ENCODE measurements at regions not wholly inside any gene's neighbourhood (a gene's known extent, or its start where the extent isn't known, plus 50 kb on each side); places are given as distances from the start of the nearest gene placed in this dataset.
"Not testable (repeated sequence)": the region's sequence is repeated elsewhere in the genome, so short reads cannot be mapped to it uniquely, and the experiment has no call there.

DNA sequence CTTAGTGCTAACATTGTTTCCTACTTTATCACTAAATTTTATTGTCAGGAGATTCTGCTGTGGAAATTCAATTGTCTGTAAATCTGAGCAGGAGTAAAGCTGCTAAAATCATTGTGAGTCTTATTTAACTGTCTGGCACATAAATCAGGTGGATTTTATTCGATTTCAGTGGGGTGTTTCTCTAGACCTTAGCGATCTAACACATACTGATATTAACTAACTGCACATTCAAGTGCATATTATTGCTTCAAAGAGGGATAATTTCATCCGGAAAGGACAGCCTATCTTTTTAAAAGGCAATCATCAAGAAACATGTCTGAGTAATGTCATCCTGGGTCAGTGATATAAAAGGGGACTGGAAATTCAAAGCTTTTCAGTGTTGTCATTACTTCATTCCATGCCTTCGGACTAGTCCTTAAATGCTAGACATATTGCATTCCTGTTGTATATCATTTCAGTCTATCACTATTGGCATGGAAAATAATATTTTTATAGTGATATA, 388.7 kb downstream of the PCDH10 start:
- no peak overlapping the region for H3K4me3 ChIP-seq
- TF ChIP-seq POLR2A (IDR thresholded peaks at IDR 0.05) (no peak), POLR2AphosphoS5 (IDR thresholded peaks at IDR 0.05) (no peak)
- TF ChIP-seq, protein P1, sequence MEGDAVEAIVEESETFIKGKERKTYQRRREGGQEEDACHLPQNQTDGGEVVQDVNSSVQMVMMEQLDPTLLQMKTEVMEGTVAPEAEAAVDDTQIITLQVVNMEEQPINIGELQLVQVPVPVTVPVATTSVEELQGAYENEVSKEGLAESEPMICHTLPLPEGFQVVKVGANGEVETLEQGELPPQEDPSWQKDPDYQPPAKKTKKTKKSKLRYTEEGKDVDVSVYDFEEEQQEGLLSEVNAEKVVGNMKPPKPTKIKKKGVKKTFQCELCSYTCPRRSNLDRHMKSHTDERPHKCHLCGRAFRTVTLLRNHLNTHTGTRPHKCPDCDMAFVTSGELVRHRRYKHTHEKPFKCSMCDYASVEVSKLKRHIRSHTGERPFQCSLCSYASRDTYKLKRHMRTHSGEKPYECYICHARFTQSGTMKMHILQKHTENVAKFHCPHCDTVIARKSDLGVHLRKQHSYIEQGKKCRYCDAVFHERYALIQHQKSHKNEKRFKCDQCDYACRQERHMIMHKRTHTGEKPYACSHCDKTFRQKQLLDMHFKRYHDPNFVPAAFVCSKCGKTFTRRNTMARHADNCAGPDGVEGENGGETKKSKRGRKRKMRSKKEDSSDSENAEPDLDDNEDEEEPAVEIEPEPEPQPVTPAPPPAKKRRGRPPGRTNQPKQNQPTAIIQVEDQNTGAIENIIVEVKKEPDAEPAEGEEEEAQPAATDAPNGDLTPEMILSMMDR (IDR thresholded peaks at IDR 0.05), result no peak
- H3K36me3 ChIP-seq, result no peaks in the 10 kb centered on the region
- no peaks in the 10 kb centered on the region for H3K9me3 ChIP-seq
- DNase-seq (ENCODE audit: low spot score in 2 of 2), result no peak
- no peak overlapping the region for H3K27ac ChIP-seq
- no peaks in the 10 kb centered on the region for H3K27me3 ChIP-seq
- no peaks in the 10 kb centered on the region for H3K4me1 ChIP-seq
- intact Hi-C loops (cut with DNase I; ENCODE audit: low total_unique reads), result no loop called here

DNA sequence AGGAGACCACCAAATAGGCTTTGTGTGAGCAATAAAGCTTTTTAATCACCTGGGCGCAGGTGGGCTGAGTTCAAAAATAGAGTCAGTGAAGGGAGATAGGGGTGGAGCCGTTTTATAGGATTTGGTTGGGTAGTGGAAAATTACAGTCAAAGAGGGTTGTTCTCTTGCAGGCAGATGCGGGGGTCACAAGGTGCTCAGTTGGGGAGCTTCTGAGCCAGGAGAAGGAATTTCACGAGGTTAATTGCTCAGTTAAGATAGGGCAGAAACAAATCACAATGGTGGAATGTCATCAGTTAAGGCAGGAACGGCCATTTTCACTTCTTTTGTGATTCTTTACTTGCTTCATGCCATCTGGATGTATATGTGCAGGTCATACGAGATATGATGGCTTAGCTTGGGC, 385.1 kb downstream of the PCDH10 start:
- H3K4me1 ChIP-seq; H3K27me3 ChIP-seq; intact Hi-C loops (cut with DNase I; ENCODE audit: low total_unique reads); DNase-seq (ENCODE audit: low spot score in 2 of 2); H3K36me3 ChIP-seq; H3K27ac ChIP-seq; H3K4me3 ChIP-seq; H3K9me3 ChIP-seq: not testable (repeated sequence)

DNA sequence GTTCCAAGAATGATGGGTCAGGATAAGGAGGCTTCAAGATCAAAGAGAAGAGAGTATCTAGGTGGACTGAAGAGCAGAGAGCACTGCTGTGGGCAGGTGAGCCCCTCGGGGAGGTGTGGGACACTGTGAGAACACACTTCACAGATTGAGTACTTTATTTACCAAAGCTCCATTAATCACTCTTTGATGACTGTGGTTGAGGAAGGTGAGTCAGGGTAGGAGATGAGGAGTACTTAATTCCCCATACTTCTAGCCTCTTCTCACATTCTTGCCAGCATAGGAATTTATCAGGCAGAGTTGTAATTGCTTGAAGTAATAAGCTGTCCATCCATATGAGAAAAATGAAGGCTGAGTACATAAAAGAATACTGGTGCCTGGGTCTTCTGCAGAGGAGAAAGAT, 375.3 kb downstream of the PCDH10 start:
- intact Hi-C loops (cut with DNase I; ENCODE audit: low total_unique reads), result no loop called here
- H3K4me3 ChIP-seq, result no peak overlapping the region
- no peak for TF ChIP-seq POLR2A (IDR thresholded peaks at IDR 0.05)
- TF ChIP-seq, protein P1 (IDR thresholded peaks at IDR 0.05), result no peak
- H3K27me3 ChIP-seq, result no peaks in the 10 kb centered on the region
- H3K36me3 ChIP-seq, result no peaks in the 10 kb centered on the region
- no peak for DNase-seq (ENCODE audit: low spot score in 2 of 2)
- H3K9me3 ChIP-seq, result no peaks in the 10 kb centered on the region
- no peak overlapping the region for H3K27ac ChIP-seq
- H3K4me1 ChIP-seq, result no peaks in the 10 kb centered on the region

DNA sequence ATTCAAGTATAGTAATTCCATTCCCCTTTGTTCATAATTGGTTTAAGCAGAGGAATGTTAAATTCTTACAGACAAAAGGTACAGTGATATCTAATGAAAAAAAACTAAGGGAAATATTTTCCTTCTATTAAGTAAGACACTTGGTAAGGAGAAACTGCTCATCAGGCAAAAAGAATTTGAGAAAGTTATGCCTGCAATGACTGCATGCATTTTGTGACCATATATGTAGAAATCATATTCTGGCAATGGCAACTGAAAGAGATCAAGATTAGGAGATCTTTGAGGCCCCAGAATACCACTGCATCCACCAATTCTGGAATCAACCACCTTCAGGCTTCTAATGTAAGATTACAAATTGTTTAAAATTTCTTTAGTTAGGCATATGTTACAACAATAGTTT, 364.8 kb downstream of the PCDH10 start:
- Histone ChIP-seq H3K9me3 (no peaks in the 10 kb centered on the region), H3K4me3 (no peak overlapping the region), H3K4me1 (no peaks in the 10 kb centered on the region), H3K27me3 (no peaks in the 10 kb centered on the region), H3K27ac (no peak overlapping the region), H3K36me3 (no peaks in the 10 kb centered on the region)
- intact Hi-C loops (cut with DNase I; ENCODE audit: low total_unique reads), result no loop called here
- TF ChIP-seq POLR2AphosphoS5 (IDR thresholded peaks at IDR 0.05) (no peak), POLR2A (IDR thresholded peaks at IDR 0.05) (no peak)
- TF ChIP-seq, protein P1 (IDR thresholded peaks at IDR 0.05), result no peak
- DNase-seq (ENCODE audit: low spot score in 2 of 2), result no peak

DNA sequence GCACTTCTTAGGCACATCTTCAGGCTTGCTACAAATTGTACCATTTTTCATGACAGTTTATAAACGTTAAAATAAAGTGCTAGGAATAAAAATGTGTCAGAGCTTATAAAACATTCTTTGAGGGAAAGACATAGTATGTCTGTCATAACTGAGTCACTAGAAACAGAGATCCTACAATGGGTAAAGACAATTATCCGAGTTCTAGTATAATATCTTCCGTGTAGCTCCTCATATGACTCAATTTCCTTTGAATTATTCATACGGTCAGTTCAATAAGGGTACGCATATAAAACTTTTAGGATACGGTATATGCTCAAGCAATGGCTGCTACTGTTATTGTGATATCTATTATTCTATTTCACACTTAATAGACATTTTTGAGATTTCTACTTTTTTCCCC, 349.1 kb downstream of the PCDH10 start:
- DNase-seq (ENCODE audit: low spot score in 2 of 2), result no peak
- no peaks in the 10 kb centered on the region for H3K9me3 ChIP-seq
- H3K36me3 ChIP-seq, result no peaks in the 10 kb centered on the region
- H3K4me1 ChIP-seq, result no peaks in the 10 kb centered on the region
- no peaks in the 10 kb centered on the region for H3K27me3 ChIP-seq
- no peak for TF ChIP-seq POLR2AphosphoS5 (IDR thresholded peaks at IDR 0.05)
- TF ChIP-seq POLR2A (IDR thresholded peaks at IDR 0.05), result no peak
- TF ChIP-seq, protein P1 (IDR thresholded peaks at IDR 0.05), result no peak
- no peak overlapping the region for H3K27ac ChIP-seq
- intact Hi-C loops (cut with DNase I; ENCODE audit: low total_unique reads), result no loop called here
- H3K4me3 ChIP-seq, result no peak overlapping the region

DNA sequence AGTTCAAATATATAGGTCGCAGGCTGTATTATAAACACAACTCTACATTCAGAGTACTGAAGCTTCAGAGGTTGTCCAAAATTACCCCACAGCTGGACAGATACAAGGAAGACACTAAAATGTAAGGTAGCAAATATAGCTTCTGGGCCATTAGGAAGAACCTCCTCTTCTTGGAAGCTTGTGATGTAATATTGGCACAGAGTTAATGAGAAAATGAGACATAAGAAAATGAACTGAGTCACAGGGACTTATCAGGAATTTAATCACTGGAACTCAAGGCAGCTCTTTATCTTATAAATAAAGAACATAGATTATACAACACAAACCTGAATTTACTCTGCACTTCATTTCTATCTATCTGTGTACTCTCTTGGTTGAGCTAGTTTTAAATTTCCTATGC, 344.7 kb downstream of the PCDH10 start:
- Histone ChIP-seq H3K4me3 (no peak overlapping the region), H3K4me1 (no peaks in the 10 kb centered on the region), H3K27ac (no peak overlapping the region), H3K9me3 (no peaks in the 10 kb centered on the region), H3K27me3 (no peaks in the 10 kb centered on the region), H3K36me3 (no peaks in the 10 kb centered on the region)
- intact Hi-C loops (cut with DNase I; ENCODE audit: low total_unique reads), result no loop called here
- DNase-seq (ENCODE audit: low spot score in 2 of 2), result no peak
- TF ChIP-seq POLR2A (IDR thresholded peaks at IDR 0.05), result no peak

Data from breast epithelium (tissue), 4 donors.